Liver (tissue), 3 donors: ENCODE measurements at regions not wholly inside any gene's neighbourhood (a gene's known extent, or its start where the extent isn't known, plus 50 kb on each side); places are given as distances from the start of the nearest gene placed in this dataset.

Experiments
- FOXA1 ChIP-seq: IDR thresholded peaks from 2 replicates; pipeline ENCODE4 v1.6.1; 2016; ENCODE audit warnings: antibody characterized with exemption
- GABPA ChIP-seq, 2 donors: IDR thresholded peaks in 1 of 2; conservative IDR thresholded peaks in 1 of 2; 2 replicates each; pipeline ENCODE4 v1.6.1; 2016; ENCODE audit warnings: antibody characterized with exemption in 2 of 2, mild to moderate bottlenecking in 1 of 2, moderate library complexity in 1 of 2
- JUND ChIP-seq, 2 donors: IDR thresholded peaks; 2 replicates each; pipeline ENCODE4 v1.6.1; 2016; ENCODE audit warnings: antibody characterized with exemption in 2 of 2
- MAX ChIP-seq: IDR thresholded peaks from 2 replicates; pipeline ENCODE4 v1.6.1; 2016; ENCODE audit warnings: antibody characterized with exemption
- RAD21 ChIP-seq, 2 donors: IDR thresholded peaks; 2 replicates each; pipeline ENCODE4 v1.6.1; 2016; ENCODE audit warnings: antibody characterized with exemption in 2 of 2, mild to moderate bottlenecking in 2 of 2
- REST ChIP-seq: IDR thresholded peaks from 2 replicates; pipeline ENCODE4 v1.6.1; 2016; ENCODE audit warnings: antibody characterized with exemption, mild to moderate bottlenecking
- TAF1 ChIP-seq: conservative IDR thresholded peaks from 2 replicates; pipeline ENCODE4 v1.6.1; 2016; ENCODE audit warnings: antibody characterized with exemption, mild to moderate bottlenecking
- ZBTB33 ChIP-seq: IDR thresholded peaks from 2 replicates; pipeline ENCODE4 v1.6.1; 2016; ENCODE audit warnings: antibody characterized with exemption
- TF ChIP-seq, protein P1 (sequence below): fragments of 150-350 bp; IDR thresholded peaks from 2 replicates; pipeline ENCODE4 v1.5.1; 2017; ENCODE audit warnings: improper control_type of control experiment, low read depth, low read length; ENCODE audit not compliant: missing input control
- TF ChIP-seq, protein P2 (sequence below): IDR thresholded peaks from 2 replicates; pipeline ENCODE4 v1.6.1; 2016; ENCODE audit warnings: antibody characterized with exemption
- donor health status: healthy.
- donor health status: healthy.

DNA sequence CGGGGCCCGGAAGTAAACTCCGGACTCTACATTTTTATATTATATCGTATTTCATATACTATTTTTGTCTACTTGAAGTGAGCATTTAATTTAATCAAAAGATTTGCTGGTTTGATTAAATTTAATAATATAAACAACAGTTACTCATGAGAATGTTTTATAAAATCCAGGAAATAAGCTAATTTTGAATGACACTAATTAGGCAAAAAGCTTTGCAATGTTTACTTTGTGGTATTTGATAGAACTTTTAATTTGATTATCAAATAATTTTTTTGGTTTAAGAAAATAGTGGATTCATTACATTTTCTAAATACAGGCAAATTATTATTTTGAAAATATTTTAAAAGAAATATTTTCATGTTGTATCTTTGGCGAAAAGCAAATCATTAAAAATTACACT, 900.4 kb upstream of the CDH2 start:
- TF ChIP-seq, protein P1, sequence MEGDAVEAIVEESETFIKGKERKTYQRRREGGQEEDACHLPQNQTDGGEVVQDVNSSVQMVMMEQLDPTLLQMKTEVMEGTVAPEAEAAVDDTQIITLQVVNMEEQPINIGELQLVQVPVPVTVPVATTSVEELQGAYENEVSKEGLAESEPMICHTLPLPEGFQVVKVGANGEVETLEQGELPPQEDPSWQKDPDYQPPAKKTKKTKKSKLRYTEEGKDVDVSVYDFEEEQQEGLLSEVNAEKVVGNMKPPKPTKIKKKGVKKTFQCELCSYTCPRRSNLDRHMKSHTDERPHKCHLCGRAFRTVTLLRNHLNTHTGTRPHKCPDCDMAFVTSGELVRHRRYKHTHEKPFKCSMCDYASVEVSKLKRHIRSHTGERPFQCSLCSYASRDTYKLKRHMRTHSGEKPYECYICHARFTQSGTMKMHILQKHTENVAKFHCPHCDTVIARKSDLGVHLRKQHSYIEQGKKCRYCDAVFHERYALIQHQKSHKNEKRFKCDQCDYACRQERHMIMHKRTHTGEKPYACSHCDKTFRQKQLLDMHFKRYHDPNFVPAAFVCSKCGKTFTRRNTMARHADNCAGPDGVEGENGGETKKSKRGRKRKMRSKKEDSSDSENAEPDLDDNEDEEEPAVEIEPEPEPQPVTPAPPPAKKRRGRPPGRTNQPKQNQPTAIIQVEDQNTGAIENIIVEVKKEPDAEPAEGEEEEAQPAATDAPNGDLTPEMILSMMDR: no peak
- TF ChIP-seq GABPA (IDR thresholded peaks at IDR 0.05 in 1 of 2, conservative IDR thresholded peaks at IDR 0.05 in 1 of 2): no peak
- TF ChIP-seq MAX: no peak
- no peak for TF ChIP-seq JUND (IDR thresholded peaks at IDR 0.05)
- TF ChIP-seq ZBTB33: no peak
- no peak for TF ChIP-seq TAF1
- no peak for TF ChIP-seq FOXA1
- TF ChIP-seq RAD21 (IDR thresholded peaks at IDR 0.05): no peak
- TF ChIP-seq, protein P2, sequence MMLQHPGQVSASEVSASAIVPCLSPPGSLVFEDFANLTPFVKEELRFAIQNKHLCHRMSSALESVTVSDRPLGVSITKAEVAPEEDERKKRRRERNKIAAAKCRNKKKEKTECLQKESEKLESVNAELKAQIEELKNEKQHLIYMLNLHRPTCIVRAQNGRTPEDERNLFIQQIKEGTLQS: no peak
- no peak for TF ChIP-seq REST
